ENCODE measurements at regions not wholly inside any gene's neighbourhood (a gene's known extent, or its start where the extent isn't known, plus 50 kb on each side); places are given as distances from the start of the nearest gene placed in this dataset.
"Not testable (repeated sequence)": the region's sequence is repeated elsewhere in the genome, so short reads cannot be mapped to it uniquely, and the experiment has no call there.

GRCh38 chr16:21349336-21349735 lies 71.2 kb upstream of the CRYM start:
- H2AK9ac ChIP-seq (replicated peaks; ENCODE audit: low read depth, low read length, poor library complexity); H3K14ac ChIP-seq (replicated peaks; ENCODE audit: low read depth, low read length); H3K27me3 ChIP-seq (ENCODE audit: control insufficient read depth, insufficient read depth, low read length); ATAC-seq (ENCODE audit: low read depth); H3K36me3 ChIP-seq (ENCODE audit: control insufficient read depth, insufficient read depth, low read length); H3K79me1 ChIP-seq (ENCODE audit: low read depth in 1 of 2, low read length in 2 of 2); POLR2A ChIA-PET (ENCODE audit: unreplicated experiment); H4K8ac ChIP-seq (ENCODE audit: low read depth in 2 of 2, low read length in 2 of 2); dilution Hi-C loops (cut with HindIII; ENCODE audit: low sequenced_read_pairs, unreplicated experiment); DNase-seq; H3K56ac ChIP-seq (ENCODE audit: extremely low read depth, insufficient read depth, low read length); H3K4me3 ChIP-seq (ENCODE audit: insufficient read depth, low read depth, low read length); H4K20me1 ChIP-seq (ENCODE audit: insufficient read depth, low read length); H3K9me1 ChIP-seq (ENCODE audit: insufficient read depth, low read length); in situ Hi-C loops (cut with MboI; ENCODE audit: low sequenced_read_pairs); H3K9me3 ChIP-seq (ENCODE audit: control insufficient read depth, insufficient read depth, low read length); H3K9ac ChIP-seq (ENCODE audit: low read depth, low read length); CTCF ChIA-PET; H3K4me2 ChIP-seq (ENCODE audit: low read depth, low read length); H3K4me1 ChIP-seq (ENCODE audit: control insufficient read depth, insufficient read depth, low read length); H2AFZ ChIP-seq (replicated peaks; ENCODE audit: low read length, poor library complexity); H3K23ac ChIP-seq (ENCODE audit: low read depth, low read length); BruUV-seq (replicated peaks); intact Hi-C loops (cut with micrococcal nuclease): not testable (repeated sequence)
- peak overlapping the region; percentile 95 for H4K5ac ChIP-seq (ENCODE audit: low read depth, low read length)
- peak overlapping the region; percentile 84 for H2BK120ac ChIP-seq (ENCODE audit: low read depth, low read length)
- peak overlapping the region; percentile 68 for H2AK5ac ChIP-seq (ENCODE audit: low read depth, low read length)
- H3K18ac ChIP-seq (ENCODE audit: low read depth, low read length): peak overlapping the region; percentile 81; the same call in 1 of the 2 replicates
- H3K27ac ChIP-seq (ENCODE audit: insufficient read depth, low read length): peak overlapping the region; percentile 80; the same call in 1 of the 2 replicates
- 0 out of 2 replicates have a peak overlapping the region, but pooled peaks have one; percentile 53 for H2BK20ac ChIP-seq (ENCODE audit: low read depth, low read length)
- no CpG with 5 or more reads among the region's 13 CpGs for WGBS, 2 experiments (ENCODE audit: extremely low coverage in 2 of 2, insufficient read length in 1 of 2)
- H4K91ac ChIP-seq (ENCODE audit: insufficient read depth, low read depth, low read length): peak overlapping the region; percentile 94
- peak overlapping the region; percentile 23; the same call in 1 of the 3 replicates for H2BK15ac ChIP-seq (ENCODE audit: low read depth, low read length)
- H2BK5ac ChIP-seq (ENCODE audit: low read depth, low read length, poor library complexity, severe bottlenecking): peak overlapping the region; percentile 58
- H3K4ac ChIP-seq (ENCODE audit: low read depth, low read length): peak overlapping the region; percentile 84

DNA sequence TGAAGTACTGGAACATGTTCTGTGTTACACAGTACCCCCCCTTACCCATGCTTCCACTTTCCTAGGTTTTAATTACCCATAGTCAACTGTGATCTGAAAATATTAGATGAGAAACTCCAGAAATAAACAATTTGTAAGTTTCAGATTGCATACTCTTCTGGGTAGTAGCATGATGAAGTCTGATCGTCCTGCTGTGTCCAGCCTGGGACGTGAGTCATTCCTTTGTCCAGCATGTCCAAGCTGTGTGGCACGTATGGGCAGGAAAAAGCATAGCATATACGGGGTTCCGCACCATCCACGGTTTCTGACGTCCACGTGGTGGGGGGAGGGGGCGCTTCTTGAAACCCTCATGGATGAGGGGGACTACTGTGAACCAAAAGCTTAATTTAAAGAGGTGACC lies 70.7 kb upstream of the CRYM start:
- H2AK5ac ChIP-seq (ENCODE audit: low read depth, low read length); H3K23ac ChIP-seq (ENCODE audit: low read depth, low read length); H3K9me3 ChIP-seq (ENCODE audit: control insufficient read depth, insufficient read depth, low read length); CTCF ChIA-PET; H2BK15ac ChIP-seq (ENCODE audit: low read depth, low read length); H3K36me3 ChIP-seq (ENCODE audit: control insufficient read depth, insufficient read depth, low read length); H4K91ac ChIP-seq (ENCODE audit: insufficient read depth, low read depth, low read length); intact Hi-C loops (cut with micrococcal nuclease); H3K4me2 ChIP-seq (ENCODE audit: low read depth, low read length); POLR2A ChIA-PET (ENCODE audit: unreplicated experiment); H3K27me3 ChIP-seq (ENCODE audit: control insufficient read depth, insufficient read depth, low read length); H3K4me3 ChIP-seq (ENCODE audit: insufficient read depth, low read depth, low read length); H3K4me1 ChIP-seq (ENCODE audit: control insufficient read depth, insufficient read depth, low read length); H4K20me1 ChIP-seq (ENCODE audit: insufficient read depth, low read length); BruUV-seq (replicated peaks); H2AFZ ChIP-seq (replicated peaks; ENCODE audit: low read length, poor library complexity); H3K9me1 ChIP-seq (ENCODE audit: insufficient read depth, low read length); H4K5ac ChIP-seq (ENCODE audit: low read depth, low read length); H3K14ac ChIP-seq (replicated peaks; ENCODE audit: low read depth, low read length); H3K18ac ChIP-seq (ENCODE audit: low read depth, low read length); dilution Hi-C loops (cut with HindIII; ENCODE audit: low sequenced_read_pairs, unreplicated experiment); H3K9ac ChIP-seq (ENCODE audit: low read depth, low read length); H3K56ac ChIP-seq (ENCODE audit: extremely low read depth, insufficient read depth, low read length); in situ Hi-C loops (cut with MboI; ENCODE audit: low sequenced_read_pairs); H2AK9ac ChIP-seq (replicated peaks; ENCODE audit: low read depth, low read length, poor library complexity); H2BK20ac ChIP-seq (ENCODE audit: low read depth, low read length); H3K79me1 ChIP-seq (ENCODE audit: low read depth in 1 of 2, low read length in 2 of 2): not testable (repeated sequence)
- DNase-seq (peak; percentile 71), ATAC-seq (ENCODE audit: low read depth) (peak; percentile 81)
- Histone ChIP-seq H3K27ac (ENCODE audit: insufficient read depth, low read length) (peak overlapping the region; percentile 14; the same call in 1 of the 2 replicates), H2BK5ac (ENCODE audit: low read depth, low read length, poor library complexity, severe bottlenecking) (peak overlapping the region; percentile 54), H3K4ac (ENCODE audit: low read depth, low read length) (peak overlapping the region; percentile 75), H2BK120ac (ENCODE audit: low read depth, low read length) (0 out of 2 replicates have a peak overlapping the region, but pooled peaks have one; percentile 40), H4K8ac (ENCODE audit: low read depth in 2 of 2, low read length in 2 of 2) (peak overlapping the region in 1 of 2 experiments; percentile 67; a peak in 2 of 4 replicates)
- 0% methylated on average over 1 of the region's 9 CpGs; no CpG with 5 or more reads in 1 of the 2 experiments for WGBS, 2 experiments (ENCODE audit: extremely low coverage in 2 of 2, insufficient read length in 1 of 2)
